Parathyroid adenoma (tissue), 2 donors: ENCODE measurements at regions not wholly inside any gene's neighbourhood (a gene's known extent, or its start where the extent isn't known, plus 50 kb on each side); places are given as distances from the start of the nearest gene placed in this dataset.

Experiments used
- H2AFZ ChIP-seq: fragments of 300-600 bp; sonication (generic); one replicate; pipeline ENCODE4 v1.7.0; 2017; ENCODE audit warnings: antibody characterized with exemption, mild to moderate bottlenecking
- H3K27ac ChIP-seq: fragments of 300-600 bp; sonication (generic); one replicate; pipeline ENCODE4 v1.7.0; 2017
- H3K27me3 ChIP-seq: fragments of 300-600 bp; sonication (generic); one replicate; pipeline ENCODE4 v1.7.0; 2017; ENCODE audit warnings: low read length; ENCODE audit not compliant: control insufficient read depth, insufficient read depth
- H3K36me3 ChIP-seq: fragments of 300-600 bp; sonication (generic); one replicate; pipeline ENCODE4 v1.7.0; 2017; ENCODE audit warnings: low read length; ENCODE audit not compliant: control insufficient read depth, insufficient read depth
- H3K4me1 ChIP-seq: fragments of 300-600 bp; sonication (generic); one replicate; pipeline ENCODE4 v1.7.0; 2017; ENCODE audit warnings: control low read depth
- H3K4me2 ChIP-seq: fragments of 300-600 bp; sonication (generic); one replicate; pipeline ENCODE4 v1.7.0; 2017; ENCODE audit warnings: low read length
- H3K4me3 ChIP-seq: fragments of 300-600 bp; sonication (generic); one replicate; pipeline ENCODE4 v1.7.0; 2017; ENCODE audit warnings: low read depth, low read length
- H3K79me2 ChIP-seq: fragments of 300-600 bp; sonication (generic); one replicate; pipeline ENCODE4 v1.7.0; 2017; ENCODE audit warnings: control low read depth
- H3K9ac ChIP-seq: fragments of 300-600 bp; sonication (generic); one replicate; pipeline ENCODE4 v1.7.0; 2017; ENCODE audit warnings: mild to moderate bottlenecking
- H3K9me3 ChIP-seq: fragments of 300-600 bp; sonication (generic); one replicate; pipeline ENCODE4 v1.7.0; 2017; ENCODE audit warnings: low read length; ENCODE audit not compliant: control insufficient read depth
- CTCF ChIP-seq: fragments of 300-600 bp; sonication (generic); IDR thresholded peaks from one replicate; pipeline ENCODE4 v1.7.0; 2017; ENCODE audit warnings: antibody characterized with exemption, mild to moderate bottlenecking
- donor health status: primary hyperparathyroidism.

DNA sequence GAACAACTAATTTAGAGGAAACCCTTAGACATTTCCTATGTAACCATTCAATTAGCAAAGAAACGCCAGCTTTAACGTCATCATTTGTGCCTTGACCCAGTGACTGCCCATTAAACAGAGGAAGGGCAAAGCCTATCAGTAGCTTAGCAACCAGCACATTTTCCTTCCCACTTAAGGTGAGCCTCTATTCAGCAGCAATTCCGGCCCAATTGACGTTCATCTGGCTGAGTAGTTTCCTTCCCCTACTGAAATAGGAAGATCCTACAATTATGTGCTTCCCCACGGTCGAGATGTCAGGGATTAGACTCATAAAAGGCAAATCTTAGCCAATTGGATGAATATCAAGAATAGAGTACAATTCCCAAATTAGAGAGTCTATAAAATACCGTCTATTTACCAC, 482.1 kb upstream of the ADAMTS5 start:
- Histone ChIP-seq H2AFZ (no peak overlapping the region), H3K27me3 (no peaks in the 10 kb centered on the region), H3K9ac (no peak overlapping the region), H3K79me2 (no peaks in the 10 kb centered on the region), H3K4me3 (no peak overlapping the region), H3K4me2 (no peak overlapping the region), H3K4me1 (no peaks in the 10 kb centered on the region), H3K27ac (peak overlapping the region; percentile 52), H3K36me3 (no peaks in the 10 kb centered on the region), H3K9me3 (no peaks in the 10 kb centered on the region)
- no peak for TF ChIP-seq CTCF

- H3K27ac ChIP-seq, result peak overlapping the region; percentile 70
- no peak for TF ChIP-seq CTCF
These were observed 481.0 kb upstream of the ADAMTS5 start for GRCh38 chr21:27447843-27448242.

DNA sequence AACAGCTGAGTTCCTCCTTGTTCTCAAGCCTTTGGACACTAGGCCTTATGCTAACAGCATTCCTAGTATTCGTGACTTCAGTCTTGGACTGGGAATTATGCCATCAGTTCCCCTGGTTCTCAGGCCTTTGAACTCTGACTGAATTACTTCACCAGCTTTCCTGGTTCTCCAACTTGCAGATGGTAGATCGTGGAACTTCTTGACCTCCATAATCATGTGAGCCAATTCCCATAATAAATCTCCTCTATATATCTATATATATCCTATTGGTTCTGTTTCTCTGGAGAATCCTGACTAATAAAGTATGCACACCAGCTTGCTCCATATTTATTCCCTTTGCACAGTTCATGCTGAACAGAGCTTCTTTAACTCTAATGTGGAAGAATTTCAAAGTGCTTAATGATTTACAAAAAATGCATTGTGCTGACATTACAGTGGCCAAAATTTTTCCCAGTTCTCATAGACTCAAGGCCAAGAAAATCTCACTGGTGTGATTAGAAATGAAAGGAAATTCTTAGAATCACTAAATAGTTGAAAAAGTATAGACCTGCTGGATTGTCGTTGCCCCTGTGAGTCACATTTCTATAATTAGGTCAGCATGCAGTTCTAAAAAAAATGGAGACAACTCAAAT, 462.9 kb upstream of the ADAMTS5 start:
- Histone ChIP-seq H2AFZ (no peak overlapping the region), H3K4me2 (no peak overlapping the region), H3K4me1 (no peaks in the 10 kb centered on the region), H3K27ac (no peak overlapping the region), H3K27me3 (no peaks in the 10 kb centered on the region), H3K9ac (no peak overlapping the region), H3K4me3 (no peak overlapping the region), H3K9me3 (no peaks in the 10 kb centered on the region), H3K79me2 (no peaks in the 10 kb centered on the region), H3K36me3 (no peaks in the 10 kb centered on the region)
- TF ChIP-seq CTCF, result no peak

More at GRCh38 chr21:27447843-27448242, 481.0 kb upstream of the ADAMTS5 start:
- Histone ChIP-seq H3K9me3 (no peaks in the 10 kb centered on the region), H3K79me2 (no peaks in the 10 kb centered on the region), H3K36me3 (no peaks in the 10 kb centered on the region), H3K4me3 (no peak overlapping the region), H3K4me1 (no peaks in the 10 kb centered on the region), H3K4me2 (no peak overlapping the region), H3K27me3 (no peaks in the 10 kb centered on the region), H3K9ac (no peak overlapping the region), H2AFZ (no peak overlapping the region)

DNA sequence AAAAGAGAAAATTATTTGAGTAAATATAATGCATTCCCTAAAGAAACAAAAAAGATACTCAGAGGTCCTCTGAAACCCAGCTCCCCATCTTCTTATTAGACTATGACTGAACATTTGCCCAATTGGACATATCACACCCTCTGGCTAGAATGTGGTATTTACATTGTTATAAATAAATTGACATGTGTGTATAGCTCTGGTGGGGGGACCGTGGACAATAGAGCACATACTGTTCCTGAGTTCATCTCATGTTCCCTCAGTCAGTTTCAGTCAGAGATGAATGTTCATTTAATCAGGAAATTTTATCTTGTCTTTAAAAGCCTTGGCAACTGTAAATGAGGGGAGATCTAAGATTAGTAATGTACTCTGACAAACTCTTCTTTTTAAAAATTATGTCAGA, 459.3 kb upstream of the ADAMTS5 start:
- Histone ChIP-seq H3K9ac (no peak overlapping the region), H2AFZ (no peak overlapping the region), H3K4me1 (no peaks in the 10 kb centered on the region), H3K9me3 (no peaks in the 10 kb centered on the region), H3K79me2 (no peaks in the 10 kb centered on the region), H3K27ac (no peak overlapping the region), H3K4me3 (no peak overlapping the region), H3K4me2 (no peak overlapping the region), H3K36me3 (no peaks in the 10 kb centered on the region), H3K27me3 (no peaks in the 10 kb centered on the region)
- no peak for TF ChIP-seq CTCF

DNA sequence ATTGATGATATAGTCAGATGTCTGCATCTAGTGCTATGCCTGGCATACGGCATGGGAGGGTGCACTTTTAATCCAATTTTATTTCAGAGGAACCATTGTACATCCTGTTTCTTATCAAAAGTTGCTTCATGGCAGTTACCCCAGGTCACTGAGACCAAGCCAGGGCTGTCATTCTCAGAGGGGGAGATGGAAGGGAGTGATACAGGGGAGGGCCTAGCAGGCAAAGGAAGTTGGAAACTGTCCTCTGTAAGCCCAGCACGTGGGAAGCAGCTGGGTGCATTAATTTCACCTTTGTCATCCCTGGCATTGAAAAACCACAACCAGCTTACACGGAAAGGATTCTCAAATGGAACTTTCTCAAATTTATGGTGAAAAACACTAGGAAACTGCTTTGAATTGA, 458.7 kb upstream of the ADAMTS5 start:
- no peaks in the 10 kb centered on the region for H3K4me1 ChIP-seq
- H3K27ac ChIP-seq, result no peak overlapping the region
- no peaks in the 10 kb centered on the region for H3K9me3 ChIP-seq
- no peak overlapping the region for H2AFZ ChIP-seq
- H3K9ac ChIP-seq, result no peak overlapping the region
- no peak overlapping the region for H3K4me3 ChIP-seq
- no peak for TF ChIP-seq CTCF
- H3K36me3 ChIP-seq, result no peaks in the 10 kb centered on the region
- no peaks in the 10 kb centered on the region for H3K27me3 ChIP-seq
- no peak overlapping the region for H3K4me2 ChIP-seq
- no peaks in the 10 kb centered on the region for H3K79me2 ChIP-seq
